H1 (cell line): ENCODE measurements at regions not wholly inside any gene's neighbourhood (a gene's known extent, or its start where the extent isn't known, plus 50 kb on each side); places are given as distances from the start of the nearest gene placed in this dataset.

ENCODE experiments used
- CTCF ChIA-PET: fragments of 300-600 bp; sonication (Branson Sonifier 250); formaldehyde crosslinking; loops from one replicate; lab custom pipeline; 2021; ENCODE audit not compliant: partially characterized antibody; lab: Charles Lee
- POLR2A ChIA-PET: fragments of 300-600 bp; sonication (Branson Sonifier 250); formaldehyde crosslinking; loops from one replicate; lab custom pipeline; 2021; ENCODE audit warnings: inconsistent platforms; ENCODE audit not compliant: partially characterized antibody; lab: Charles Lee
- DNase-seq, 2 experiments: peaks; one replicate each; pipeline versions ENCODE4 v3.0.0 to v3.0.0-alpha.2; 2010 to 2022; ENCODE audit warnings: low spot score in 2 of 2, low read depth in 1 of 2, mixed read lengths in 1 of 2
- FAIRE-seq: peaks from 2 replicates; lab custom pipeline; 2011; peaks lifted over from hg19 to GRCh38; lab: Jason Lieb, UNC
- H2AFZ ChIP-seq: 2 replicates; pipeline ENCODE4 v1.8.1; 2012; ENCODE audit warnings: low read length, inconsistent platforms
- H2AK5ac ChIP-seq: 2 replicates; pipeline ENCODE4 v1.6.1; 2013; ENCODE audit warnings: low read depth, low read length
- H2BK120ac ChIP-seq: replicated peaks from 2 replicates; pipeline ENCODE3; 2013; ENCODE audit warnings: low read depth, low read length, inconsistent platforms
- H2BK12ac ChIP-seq: 2 replicates; pipeline ENCODE4 v1.6.1; 2013; ENCODE audit warnings: low read depth, low read length
- H2BK15ac ChIP-seq: 2 replicates; pipeline ENCODE4 v1.6.1; 2013; ENCODE audit warnings: low read length
- H2BK20ac ChIP-seq: 2 replicates; pipeline ENCODE4 v1.6.1; 2013; ENCODE audit warnings: low read length
- H2BK5ac ChIP-seq: 2 replicates; pipeline ENCODE4 v1.6.1; 2013; ENCODE audit warnings: low read depth, low read length
- H3K14ac ChIP-seq: 2 replicates; pipeline ENCODE4 v1.6.1; 2013; ENCODE audit warnings: inconsistent platforms; ENCODE audit not compliant: insufficient read length
- H3K18ac ChIP-seq: 2 replicates; pipeline ENCODE4 v1.6.1; 2013; ENCODE audit warnings: low read length; ENCODE audit errors: extremely low read depth
- H3K23ac ChIP-seq: 2 replicates; pipeline ENCODE4 v1.6.1; 2013; ENCODE audit warnings: inconsistent platforms; ENCODE audit not compliant: insufficient read length
- H3K23me2 ChIP-seq: 2 replicates; pipeline ENCODE4 v1.6.1; 2013; ENCODE audit warnings: low read depth, low read length
- H3K27ac ChIP-seq: 2 replicates; pipeline ENCODE4 v1.6.1; 2011; ENCODE audit warnings: low read depth, low read length, inconsistent platforms
- H3K27me3 ChIP-seq, 4 experiments: replicated peaks in 1 of 4; 1 replicate in 1 of 4; 2 replicates in 3 of 4; pipeline versions ENCODE4 v1.6.1 to v1.8.1; 2011 to 2013; ENCODE audit warnings: low read length in 3 of 4, mild to moderate bottlenecking in 3 of 4, inconsistent platforms in 2 of 4, mixed read lengths in 2 of 4, moderate library complexity in 1 of 4; ENCODE audit not compliant: control insufficient read depth in 3 of 4, insufficient read depth in 3 of 4; ENCODE audit errors: extremely low read depth in 1 of 4
- H3K36me3 ChIP-seq, 4 experiments: 2 replicates each; pipeline versions ENCODE4 v1.6.1 to v1.8.1; 2011 to 2013; ENCODE audit warnings: mild to moderate bottlenecking in 4 of 4, low read length in 3 of 4, moderate library complexity in 2 of 4, control low read depth in 1 of 4, inconsistent platforms in 1 of 4; ENCODE audit not compliant: insufficient read depth in 4 of 4, control insufficient read depth in 2 of 4
- H3K4ac ChIP-seq: replicated peaks from 2 replicates; pipeline ENCODE3; 2013; ENCODE audit warnings: low read length, low read depth, mixed read lengths, inconsistent platforms; ENCODE audit not compliant: insufficient read length
- H3K4me1 ChIP-seq, 4 experiments: replicated peaks in 1 of 4; 1 replicate in 1 of 4; 2 replicates in 3 of 4; pipeline versions ENCODE4 v1.6.1 to v1.8.1; 2011 to 2013; ENCODE audit warnings: low read length in 3 of 4, inconsistent platforms in 2 of 4, mixed read lengths in 1 of 4; ENCODE audit not compliant: insufficient read depth in 4 of 4, control insufficient read depth in 3 of 4
- H3K4me2 ChIP-seq, 2 experiments: 2 replicates each; pipeline versions ENCODE4 v1.6.1 to v1.8.1; 2011 to 2013; ENCODE audit warnings: low read depth in 2 of 2, low read length in 2 of 2, control low read depth in 1 of 2, inconsistent platforms in 1 of 2, mild to moderate bottlenecking in 1 of 2; ENCODE audit not compliant: insufficient read depth in 1 of 2
- H3K4me3 ChIP-seq, 4 experiments: fragments of 200-600, 300-600 bp in 1 of 4; sonication (generic), shearing (Covaris generic), sonication (Bioruptor Twin) in 1 of 4; 2 replicates each; pipeline versions ENCODE4 v1.5.1 to v1.8.1; 2011 to 2016; ENCODE audit warnings: low read length in 4 of 4, low read depth in 3 of 4, control low read depth in 2 of 4, inconsistent platforms in 2 of 4, mild to moderate bottlenecking in 2 of 4, mixed read lengths in 1 of 4, moderate library complexity in 1 of 4; ENCODE audit not compliant: insufficient read depth in 2 of 4; ENCODE audit errors: extremely low read depth in 1 of 4
- H3K56ac ChIP-seq: replicated peaks from 2 replicates; pipeline ENCODE3; 2013; ENCODE audit warnings: low read depth, mild to moderate bottlenecking, mixed read lengths, low read length, inconsistent platforms; ENCODE audit not compliant: insufficient read length
- H3K79me1 ChIP-seq: 2 replicates; pipeline ENCODE4 v1.6.1; 2013; ENCODE audit warnings: low read depth, low read length, control low read depth
- H3K79me2 ChIP-seq, 2 experiments: 2 replicates each; pipeline versions ENCODE4 v1.6.1 to v1.8.1; 2012 to 2013; ENCODE audit warnings: low read length in 2 of 2, mild to moderate bottlenecking in 2 of 2, inconsistent platforms in 1 of 2; ENCODE audit not compliant: insufficient read depth in 2 of 2, control insufficient read depth in 1 of 2
- H3K9ac ChIP-seq, 4 experiments: replicated peaks in 1 of 4; 1 replicate in 1 of 4; 2 replicates in 3 of 4; pipeline versions ENCODE4 v1.6.1 to v1.8.1; 2011 to 2013; ENCODE audit warnings: low read depth in 3 of 4, low read length in 3 of 4, control low read depth in 2 of 4, mild to moderate bottlenecking in 2 of 4, moderate library complexity in 2 of 4, inconsistent platforms in 1 of 4; ENCODE audit errors: extremely low read depth in 1 of 4
- H3K9me3 ChIP-seq, 2 experiments: 2 replicates each; pipeline versions ENCODE4 v1.6.1 to v1.8.1; 2012 to 2013; ENCODE audit warnings: mild to moderate bottlenecking in 2 of 2, moderate library complexity in 2 of 2, control low read depth in 1 of 2, inconsistent platforms in 1 of 2, low read depth in 1 of 2, low read length in 1 of 2, mixed read lengths in 1 of 2; ENCODE audit not compliant: insufficient read depth in 2 of 2
- H4K20me1 ChIP-seq, 2 experiments: replicated peaks in 1 of 2; 2 replicates each; pipeline versions ENCODE3 to v1.8.1; 2011 to 2013; ENCODE audit warnings: inconsistent platforms in 2 of 2, low read length in 2 of 2, mild to moderate bottlenecking in 1 of 2; ENCODE audit not compliant: insufficient read depth in 2 of 2, control insufficient read depth in 1 of 2
- H4K5ac ChIP-seq: 2 replicates; pipeline ENCODE4 v1.6.1; 2013; ENCODE audit warnings: low read length, low read depth, mixed read lengths, inconsistent platforms; ENCODE audit not compliant: insufficient read length
- H4K8ac ChIP-seq: 2 replicates; pipeline ENCODE4 v1.8.0; 2013; ENCODE audit warnings: mild to moderate bottlenecking, moderate library complexity, low read length, inconsistent platforms; ENCODE audit not compliant: insufficient read depth; ENCODE audit errors: extremely low read depth
- H4K91ac ChIP-seq: replicated peaks from 2 replicates; pipeline ENCODE3; 2013; ENCODE audit warnings: low read length, mixed read lengths, inconsistent platforms; ENCODE audit not compliant: insufficient read length
- ASH2L ChIP-seq: fragments of 200-600, 300-600 bp; sonication (generic); IDR thresholded peaks from one replicate; pipeline ENCODE4 v1.7.1; 2017; ENCODE audit warnings: low read length
- CHD1 ChIP-seq: IDR thresholded peaks from 2 replicates; pipeline ENCODE4 v1.6.1; 2012; ENCODE audit warnings: low read depth, low read length, improper control_type of control experiment
- GTF2F1 ChIP-seq: IDR thresholded peaks from 2 replicates; pipeline ENCODE4 v1.6.1; 2012; ENCODE audit warnings: low read depth, low read length, improper control_type of control experiment, borderline replicate concordance
- JUND ChIP-seq: IDR thresholded peaks from 2 replicates; pipeline ENCODE4 v1.6.1; 2011; ENCODE audit warnings: mild to moderate bottlenecking, improper control_type of control experiment, low read length
- KDM1A ChIP-seq: fragments of 200-600, 300-600 bp; sonication (generic); IDR thresholded peaks from 2 replicates; pipeline ENCODE4 v1.7.1; 2016; ENCODE audit warnings: mild to moderate bottlenecking, low read length, borderline replicate concordance
- MAFK ChIP-seq: IDR thresholded peaks from 2 replicates; pipeline ENCODE4 v1.6.1; 2012; ENCODE audit warnings: low read depth, mild to moderate bottlenecking, improper control_type of control experiment, low read length
- SAP30 ChIP-seq: fragments of 300-600 bp; sonication (generic); IDR thresholded peaks from 2 replicates; pipeline ENCODE4 v1.7.1; 2012; ENCODE audit warnings: low read length, moderate library complexity, mild to moderate bottlenecking, inconsistent platforms; ENCODE audit not compliant: insufficient read depth, insufficient replicate concordance
- SIRT6 ChIP-seq: IDR thresholded peaks from one replicate; pipeline ENCODE4 v1.7.1; 2012; ENCODE audit warnings: low read length, inconsistent platforms
- SIX5 ChIP-seq: IDR thresholded peaks from 2 replicates; pipeline ENCODE4 v1.6.1; 2011; ENCODE audit warnings: mild to moderate bottlenecking, low read depth, low read length
- SP2 ChIP-seq: IDR thresholded peaks from 2 replicates; pipeline ENCODE4 v1.6.1; 2012; ENCODE audit warnings: mild to moderate bottlenecking, low read length, inconsistent platforms
- TCF12 ChIP-seq: IDR thresholded peaks from 2 replicates; pipeline ENCODE4 v1.6.1; 2011; ENCODE audit warnings: low read depth, mild to moderate bottlenecking, low read length
- WGBS, 2 experiments: shearing (Covaris generic) in 1 of 2; methylation state at CpG; one replicate each; pipeline versions ENCODE4 v1.1.6 to v1.1.7; 2013 to 2015; ENCODE audit warnings: low lambda C conversion rate in 2 of 2, mixed read lengths in 2 of 2, inconsistent platforms in 1 of 2, low coverage in 1 of 2, missing lambda C conversion rate in 1 of 2; ENCODE audit not compliant: insufficient replicate concordance in 2 of 2, insufficient coverage in 1 of 2, insufficient read length in 1 of 2; ENCODE audit errors: extremely low coverage in 1 of 2, missing lambda C conversion rate in 1 of 2; 5-methylcytosine and 5-hydroxymethylcytosine counted together

DNA sequence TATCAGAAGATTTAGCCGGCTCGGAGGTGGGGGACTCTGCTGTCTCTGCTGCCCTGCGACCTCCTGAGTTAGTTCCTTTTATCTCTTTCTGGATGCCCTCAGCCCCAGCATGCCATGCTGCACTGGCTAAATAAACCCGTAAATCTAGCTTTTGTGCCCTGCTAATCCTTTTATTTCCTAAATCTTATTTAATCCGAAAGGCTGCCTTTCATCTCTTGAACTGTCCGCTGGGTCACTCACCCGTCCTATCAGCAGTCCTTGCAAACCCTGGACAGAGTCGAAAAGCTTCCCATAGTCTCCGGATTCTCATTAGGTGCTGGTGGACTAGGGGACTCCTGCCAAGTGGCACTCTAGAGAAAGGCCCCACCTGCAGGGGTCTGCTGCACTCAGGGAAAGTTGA lies 122.0 kb upstream of the APCDD1 start:
- Histone ChIP-seq H4K91ac (no peak overlapping the region), H3K56ac (no peak overlapping the region), H3K23ac (no peak overlapping the region), H3K27me3 (no peaks in the 10 kb centered on the region), H3K9ac (no peak overlapping the region), H4K8ac (no peak overlapping the region; the same call in 1 of the 2 replicates), H2BK5ac (no peak overlapping the region), H3K18ac (no peak overlapping the region), H3K4me2 (no peak overlapping the region), H3K79me2 (no peaks in the 10 kb centered on the region), H4K20me1 (no peaks in the 10 kb centered on the region), H3K9me3 (no peaks in the 10 kb centered on the region), H4K5ac (no peak overlapping the region), H3K14ac (no peak overlapping the region), H2AFZ (no peak overlapping the region), H3K4me1 (no peaks in the 10 kb centered on the region), H3K4me3 (no peak overlapping the region), H2BK12ac (no peak overlapping the region), H3K27ac (no peak overlapping the region), H2AK5ac (no peak overlapping the region), H3K4ac (no peak overlapping the region), H3K23me2 (no peaks in the 10 kb centered on the region), H3K79me1 (no peaks in the 10 kb centered on the region), H2BK15ac (no peak overlapping the region), H2BK20ac (no peak overlapping the region), H2BK120ac (no peak overlapping the region), H3K36me3 (no peaks in the 10 kb centered on the region)
- FAIRE-seq (no peak), DNase-seq (no peak)
- ChIA-PET CTCF (interaction anchor here (0.6 to 1.1 kb wide), 2 partner anchors 33 to 195 kb away, joined by 3 read pairs; no protein-coding TSS in a partner anchor), POLR2A (no interaction called here)
- TF ChIP-seq MAFK (no peak), CHD1 (no peak), SP2 (no peak), ASH2L (no peak), GTF2F1 (no peak), TCF12 (no peak), KDM1A (no peak), SIX5 (no peak), SAP30 (no peak), SIRT6 (no peak), JUND (no peak)
- WGBS, 2 experiments = 91% methylated on average over 9 of the region's 9 CpGs; no CpG with 5 or more reads in 1 of the 2 experiments
